Esophagus (tissue), 2 donors: ENCODE measurements at regions not wholly inside any gene's neighbourhood (a gene's known extent, or its start where the extent isn't known, plus 50 kb on each side); places are given as distances from the start of the nearest gene placed in this dataset.

Experiments used
- H3K27ac ChIP-seq, 2 donors: one replicate each; pipeline ENCODE4 v1.5.1; 2013; ENCODE audit warnings: low read depth in 2 of 2, mild to moderate bottlenecking in 2 of 2, inconsistent platforms in 1 of 2, low read length in 1 of 2, moderate library complexity in 1 of 2
- H3K27me3 ChIP-seq, 2 donors: one replicate each; pipeline ENCODE4 v1.6.1; 2013; ENCODE audit warnings: low read length in 2 of 2, control low read depth in 1 of 2, mild to moderate bottlenecking in 1 of 2; ENCODE audit not compliant: insufficient read depth in 2 of 2, control insufficient read depth in 1 of 2
- H3K36me3 ChIP-seq, 2 donors: one replicate each; pipeline ENCODE4 v1.6.1; 2013; ENCODE audit warnings: low read length in 1 of 2; ENCODE audit not compliant: control insufficient read depth in 2 of 2, insufficient read depth in 2 of 2
- H3K4me1 ChIP-seq, 2 donors: one replicate each; pipeline ENCODE4 v1.6.1; 2013; ENCODE audit warnings: low read length in 1 of 2; ENCODE audit not compliant: control insufficient read depth in 2 of 2, insufficient read depth in 2 of 2
- H3K4me3 ChIP-seq, 2 donors: one replicate each; pipeline ENCODE4 v1.5.1; 2013; ENCODE audit warnings: low read length in 2 of 2, mild to moderate bottlenecking in 2 of 2, low read depth in 1 of 2, moderate library complexity in 1 of 2
- H3K9me3 ChIP-seq, 2 donors: one replicate each; pipeline ENCODE4 v1.6.1; 2013; ENCODE audit warnings: mild to moderate bottlenecking in 2 of 2, low read depth in 1 of 2, low read length in 1 of 2, moderate library complexity in 1 of 2; ENCODE audit not compliant: control insufficient read depth in 2 of 2, insufficient read depth in 1 of 2
- WGBS, 2 donors: extraction: QIAGEN DNeasy Blood & Tissue Kit; methylation state at CpG; one replicate each; pipeline ENCODE4 v1.1.7; 2013; 5-methylcytosine and 5-hydroxymethylcytosine counted together
- donor health status: healthy with polysubstance abuse.
- donor health status: Bipolar disorder and iron deficiency.

DNA sequence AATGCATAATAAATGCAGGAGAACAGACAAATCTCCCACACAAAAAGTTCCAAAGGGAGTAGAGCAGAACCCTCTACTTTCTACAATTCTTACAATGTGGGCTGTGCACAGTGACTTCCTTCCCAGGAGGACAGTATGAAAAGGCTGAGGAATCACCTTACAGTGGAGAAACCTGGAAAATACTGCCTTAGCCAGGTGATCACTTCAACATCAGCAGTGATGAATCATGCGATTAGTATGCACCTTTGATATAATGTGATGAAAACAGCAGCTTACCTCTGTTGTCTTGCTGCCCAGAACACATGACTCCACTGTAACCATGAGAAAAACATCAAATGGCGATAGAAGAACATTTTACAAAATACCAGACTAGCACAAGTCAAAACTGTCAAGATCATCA is 329.7 kb upstream of the POM121L12 start:
- H3K27ac ChIP-seq = no peak overlapping the region
- H3K27me3 ChIP-seq = no peaks in the 10 kb centered on the region
- no peaks in the 10 kb centered on the region for H3K9me3 ChIP-seq
- H3K4me3 ChIP-seq = no peak overlapping the region
- no peaks in the 10 kb centered on the region for H3K36me3 ChIP-seq
- WGBS, 2 donors = 87 to 88% methylated on average over 2 of the region's 2 CpGs
- no peaks in the 10 kb centered on the region for H3K4me1 ChIP-seq

DNA sequence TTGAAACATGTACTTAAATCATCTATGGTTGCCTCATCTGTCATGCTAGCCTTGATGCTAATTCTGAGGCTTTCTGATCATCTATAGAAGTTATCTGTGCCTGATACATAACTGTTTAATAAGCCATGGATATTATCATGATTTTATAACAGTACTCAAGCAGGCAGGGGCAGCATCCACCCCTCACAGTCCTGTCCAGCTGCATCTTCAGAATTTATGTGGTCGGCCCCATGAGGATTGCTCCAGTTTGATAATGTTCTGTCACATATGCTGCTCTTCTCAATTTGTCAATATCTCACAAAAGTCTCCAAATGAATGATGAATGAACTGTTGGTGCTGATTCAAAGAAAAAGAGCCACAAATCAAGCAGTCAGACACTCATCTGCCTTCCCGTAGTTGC is 335.1 kb upstream of the POM121L12 start:
- 37 to 73% methylated on average over 2 of the region's 2 CpGs for WGBS, 2 donors
- Histone ChIP-seq H3K36me3 (no peaks in the 10 kb centered on the region), H3K9me3 (no peaks in the 10 kb centered on the region), H3K4me1 (no peaks in the 10 kb centered on the region), H3K27me3 (no peaks in the 10 kb centered on the region), H3K4me3 (no peak overlapping the region), H3K27ac (no peak overlapping the region)

DNA sequence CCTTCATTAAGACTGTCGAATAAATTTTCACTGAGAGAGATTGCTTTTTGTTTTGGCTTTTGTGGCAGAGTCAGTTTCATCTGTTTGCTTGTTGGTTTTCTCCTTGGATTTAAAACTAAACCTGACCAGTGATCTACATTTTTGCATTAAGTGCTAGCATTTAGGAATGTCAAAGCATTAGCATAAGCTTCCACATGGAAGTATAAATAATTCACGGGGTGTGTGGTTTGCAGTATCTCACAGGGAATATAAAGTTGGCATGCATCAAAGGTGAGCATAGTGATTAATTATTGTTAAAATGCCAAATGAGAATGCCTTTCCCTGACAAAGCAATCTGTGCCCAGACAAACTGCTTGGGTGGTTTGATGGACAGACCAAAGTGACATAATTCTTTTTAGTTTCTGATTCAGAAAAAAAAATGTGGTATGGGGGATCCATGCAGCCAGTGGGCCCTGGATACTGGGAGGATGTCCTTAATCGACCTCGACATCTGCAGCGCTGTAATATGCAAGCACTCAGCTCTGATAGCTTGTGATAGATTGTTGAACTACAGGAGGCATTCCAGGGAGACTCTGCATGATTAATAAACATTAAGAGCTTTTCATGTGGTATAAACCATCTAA is 339.3 kb upstream of the POM121L12 start:
- H3K4me3 ChIP-seq = no peak overlapping the region
- H3K4me1 ChIP-seq = no peaks in the 10 kb centered on the region
- H3K9me3 ChIP-seq = no peaks in the 10 kb centered on the region
- H3K36me3 ChIP-seq = no peaks in the 10 kb centered on the region
- H3K27ac ChIP-seq = no peak overlapping the region
- 35 to 53% methylated on average over 5 of the region's 5 CpGs for WGBS, 2 donors
- no peaks in the 10 kb centered on the region for H3K27me3 ChIP-seq

- Histone ChIP-seq H3K36me3 (no peaks in the 10 kb centered on the region), H3K27ac (no peak overlapping the region), H3K27me3 (no peaks in the 10 kb centered on the region), H3K4me3 (no peak overlapping the region), H3K4me1 (no peaks in the 10 kb centered on the region), H3K9me3 (no peaks in the 10 kb centered on the region)
- WGBS, 2 donors = 58 to 68% methylated on average over 1 of the region's 1 CpG
These were observed 344.2 kb upstream of the POM121L12 start for GRCh38 chr7:52691257-52691656.

GRCh38 chr7:52689912-52690311 is 345.5 kb upstream of the POM121L12 start:
- Histone ChIP-seq H3K4me1 (no peaks in the 10 kb centered on the region), H3K9me3 (no peaks in the 10 kb centered on the region), H3K36me3 (no peaks in the 10 kb centered on the region), H3K4me3 (no peak overlapping the region), H3K27ac (no peak overlapping the region), H3K27me3 (no peaks in the 10 kb centered on the region)
- WGBS, 2 donors = 78 to 80% methylated on average over 2 of the region's 2 CpGs

DNA sequence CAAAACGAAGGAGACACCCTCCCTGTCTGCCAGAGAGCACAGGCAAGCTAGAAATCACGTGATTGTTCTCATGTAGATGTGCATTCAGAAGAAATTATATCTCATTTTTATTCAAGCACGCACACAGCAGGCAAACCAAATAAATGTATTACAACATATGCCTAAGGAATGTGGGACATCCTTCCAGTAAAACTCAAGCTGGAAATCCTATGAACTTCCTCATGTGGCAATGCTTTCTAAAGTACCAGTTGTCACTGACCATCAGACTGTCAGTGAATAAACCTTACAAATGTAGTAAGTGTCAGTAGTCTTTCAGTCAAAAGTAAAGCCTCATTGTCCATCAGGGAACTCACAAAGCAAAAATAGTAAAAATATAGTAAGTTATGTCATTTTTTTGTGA is 350.1 kb upstream of the POM121L12 start:
- no peaks in the 10 kb centered on the region for H3K36me3 ChIP-seq
- H3K9me3 ChIP-seq = no peaks in the 10 kb centered on the region
- H3K4me1 ChIP-seq = no peaks in the 10 kb centered on the region
- WGBS, 2 donors = 43 to 55% methylated on average over 3 of the region's 3 CpGs
- H3K4me3 ChIP-seq = no peak overlapping the region
- H3K27ac ChIP-seq = no peak overlapping the region
- H3K27me3 ChIP-seq = no peaks in the 10 kb centered on the region

- 62 to 83% methylated on average over 2 of the region's 2 CpGs for WGBS, 2 donors
- H3K36me3 ChIP-seq = no peaks in the 10 kb centered on the region
- H3K9me3 ChIP-seq = no peaks in the 10 kb centered on the region
- no peaks in the 10 kb centered on the region for H3K27me3 ChIP-seq
- no peaks in the 10 kb centered on the region for H3K4me1 ChIP-seq
- H3K27ac ChIP-seq = no peak overlapping the region
- H3K4me3 ChIP-seq = no peak overlapping the region
These were observed 351.0 kb upstream of the POM121L12 start for GRCh38 chr7:52684388-52684787.

DNA sequence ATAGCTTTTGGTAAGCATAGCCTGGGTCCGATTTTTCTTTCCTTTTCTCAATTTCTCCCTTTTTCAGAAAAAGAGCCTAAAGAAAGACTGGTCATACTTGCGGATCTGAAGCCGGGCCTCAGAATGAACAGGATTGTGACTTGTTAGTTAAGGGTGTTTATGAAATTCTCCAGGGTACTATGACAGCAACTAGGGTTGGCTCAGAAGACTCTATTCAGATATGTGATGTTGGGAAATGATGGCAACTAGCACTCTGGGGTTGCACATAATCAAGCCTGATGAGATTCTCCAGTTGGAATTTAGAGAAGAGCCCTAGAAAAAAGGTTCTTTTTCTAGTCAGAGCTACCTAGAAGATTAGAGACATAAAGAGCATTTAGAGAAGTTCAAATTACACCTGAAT is 352.4 kb upstream of the POM121L12 start:
- Histone ChIP-seq H3K4me3 (no peak overlapping the region), H3K9me3 (no peaks in the 10 kb centered on the region), H3K4me1 (no peaks in the 10 kb centered on the region), H3K27me3 (no peaks in the 10 kb centered on the region), H3K27ac (no peak overlapping the region), H3K36me3 (no peaks in the 10 kb centered on the region)
- 48 to 64% methylated on average over 3 of the region's 3 CpGs for WGBS, 2 donors

- Histone ChIP-seq H3K4me1 (no peaks in the 10 kb centered on the region), H3K27ac (no peak overlapping the region), H3K27me3 (no peaks in the 10 kb centered on the region), H3K9me3 (peaks cover 4 to 5% of the 10 kb centered on the region in 2 donors), H3K4me3 (no peak overlapping the region), H3K36me3 (no peaks in the 10 kb centered on the region)
- 31% methylated on average over 4 of the region's 4 CpGs for WGBS, 2 donors
These were observed 364.7 kb upstream of the POM121L12 start for GRCh38 chr7:52670608-52671225.

- peaks cover 4 to 5% of the 10 kb centered on the region in 2 donors for H3K9me3 ChIP-seq
- WGBS, 2 donors = 93 to 95% methylated on average over 21 of the region's 21 CpGs
- H3K4me3 ChIP-seq = no peak overlapping the region
- no peaks in the 10 kb centered on the region for H3K36me3 ChIP-seq
- H3K4me1 ChIP-seq = no peaks in the 10 kb centered on the region
- no peak overlapping the region for H3K27ac ChIP-seq
- H3K27me3 ChIP-seq = no peaks in the 10 kb centered on the region
These were observed 366.4 kb upstream of the POM121L12 start for GRCh38 chr7:52669031-52669430.
